WTC11 (cell line): ENCODE measurements at regions not wholly inside any gene's neighbourhood (a gene's known extent, or its start where the extent isn't known, plus 50 kb on each side); places are given as distances from the start of the nearest gene placed in this dataset.

Source experiments
- ATAC-seq: fragments of 200-7000 bp; cut with Tn5 transposase; 2 replicates; pipeline ENCODE4 v1.10.0; 2021; ENCODE audit warnings: mild to moderate bottlenecking, moderate library complexity
- CTCF ChIA-PET: fragments of 300-600 bp; sonication (Branson Sonifier 250); formaldehyde crosslinking; loops from one replicate; lab custom pipeline; 2021; ENCODE audit warnings: antibody characterized with exemption; lab: Charles Lee
- POLR2A ChIA-PET: fragments of 350-600 bp; sonication (Branson Sonifier 250); formaldehyde crosslinking; loops from one replicate; lab custom pipeline; 2021; ENCODE audit warnings: antibody characterized with exemption; lab: Charles Lee
- DNase-seq: peaks from one replicate; pipeline ENCODE4 v3.0.0; 2021; ENCODE audit warnings: low spot score
- H3K27ac Mint-ChIP-seq: 2 replicates; pipeline ENCODE4 v1.8.0; 2021; ENCODE audit warnings: mixed read lengths
- H3K27me3 Mint-ChIP-seq: 2 replicates; pipeline ENCODE4 v1.8.0; 2021; ENCODE audit warnings: low read depth, mild to moderate bottlenecking, moderate library complexity, mixed read lengths
- H3K36me3 Mint-ChIP-seq: 2 replicates; pipeline ENCODE4 v1.8.0; 2021; ENCODE audit warnings: mixed read lengths
- H3K4me1 Mint-ChIP-seq: 2 replicates; pipeline ENCODE4 v1.8.0; 2022; ENCODE audit warnings: mixed read lengths
- H3K4me3 Mint-ChIP-seq: 2 replicates; pipeline ENCODE4 v1.8.0; 2021; ENCODE audit warnings: mild to moderate bottlenecking, moderate library complexity, mixed read lengths
- H3K9me3 Mint-ChIP-seq: 2 replicates; pipeline ENCODE4 v1.8.0; 2021; ENCODE audit warnings: mixed read lengths
- ATF2 ChIP-seq: sonication (generic); formaldehyde crosslinking; IDR thresholded peaks from 2 replicates; pipeline ENCODE4 v1.8.1; 2022; ENCODE audit warnings: low read depth, missing genetic modification reagents, borderline replicate concordance
- CREB1 ChIP-seq: sonication (generic); formaldehyde crosslinking; IDR thresholded peaks from 2 replicates; pipeline ENCODE4 v1.8.0; 2023; ENCODE audit warnings: mild to moderate bottlenecking, missing genetic modification reagents
- E2F4 ChIP-seq: sonication (generic); formaldehyde crosslinking; IDR thresholded peaks from 2 replicates; pipeline ENCODE4 v1.8.1; 2022; ENCODE audit warnings: low read depth, mild to moderate bottlenecking, moderate library complexity, missing genetic modification reagents, borderline replicate concordance
- ELF4 ChIP-seq: sonication (generic); formaldehyde crosslinking; IDR thresholded peaks from 2 replicates; pipeline ENCODE4 v1.8.1; 2022; ENCODE audit warnings: low read depth, mild to moderate bottlenecking, moderate library complexity, missing genetic modification reagents
- MXD4 ChIP-seq: fragments of 250-450 bp; sonication (Bioruptor Pico); IDR thresholded peaks from 2 replicates; pipeline ENCODE4 v1.8.0; 2021; ENCODE audit warnings: mild to moderate bottlenecking, moderate library complexity, borderline replicate concordance
- NFATC4 ChIP-seq: fragments of 250-450 bp; sonication (Bioruptor Pico); IDR thresholded peaks from 2 replicates; pipeline ENCODE4 v1.9.0; 2021; ENCODE audit warnings: mild to moderate bottlenecking
- RELA ChIP-seq: sonication (generic); formaldehyde crosslinking; IDR thresholded peaks from 2 replicates; pipeline ENCODE4 v1.8.1; 2022; ENCODE audit warnings: missing genetic modification reagents, mild to moderate bottlenecking, borderline replicate concordance
- TP53 ChIP-seq: sonication (generic); formaldehyde crosslinking; IDR thresholded peaks from 2 replicates; pipeline ENCODE4 v1.8.1; 2023; ENCODE audit warnings: mild to moderate bottlenecking, missing genetic modification reagents
- ZNF232 ChIP-seq: sonication (generic); formaldehyde crosslinking; IDR thresholded peaks from 2 replicates; pipeline ENCODE4 v1.8.0; 2022; ENCODE audit warnings: mild to moderate bottlenecking, missing genetic modification reagents
- ZNF416 ChIP-seq: fragments of 250-450 bp; sonication (Bioruptor Pico); IDR thresholded peaks from 2 replicates; pipeline ENCODE4 v1.9.0; 2021; ENCODE audit warnings: mild to moderate bottlenecking, inconsistent platforms
- TF ChIP-seq, protein P1 (sequence below): sonication (generic); formaldehyde crosslinking; IDR thresholded peaks from 2 replicates; pipeline ENCODE4 v1.8.0; 2022; ENCODE audit warnings: mild to moderate bottlenecking, missing genetic modification reagents
- TF ChIP-seq, protein P2 (sequence below): sonication (generic); formaldehyde crosslinking; IDR thresholded peaks from 2 replicates; pipeline ENCODE4 v1.8.0; 2022; ENCODE audit warnings: mild to moderate bottlenecking, missing genetic modification reagents
- TF ChIP-seq, protein P3 (sequence below): sonication (generic); formaldehyde crosslinking; IDR thresholded peaks from 2 replicates; pipeline ENCODE4 v1.8.1; 2023; ENCODE audit warnings: mild to moderate bottlenecking, missing genetic modification reagents, borderline replicate concordance
- TF ChIP-seq, protein P4 (sequence below): sonication (generic); formaldehyde crosslinking; IDR thresholded peaks from 2 replicates; pipeline ENCODE4 v1.8.1; 2023; ENCODE audit warnings: mild to moderate bottlenecking, missing genetic modification reagents
- TF ChIP-seq, protein P5 (sequence below): sonication (generic); formaldehyde crosslinking; IDR thresholded peaks from 2 replicates; pipeline ENCODE4 v1.8.0; 2023; ENCODE audit warnings: mild to moderate bottlenecking, missing genetic modification reagents

DNA sequence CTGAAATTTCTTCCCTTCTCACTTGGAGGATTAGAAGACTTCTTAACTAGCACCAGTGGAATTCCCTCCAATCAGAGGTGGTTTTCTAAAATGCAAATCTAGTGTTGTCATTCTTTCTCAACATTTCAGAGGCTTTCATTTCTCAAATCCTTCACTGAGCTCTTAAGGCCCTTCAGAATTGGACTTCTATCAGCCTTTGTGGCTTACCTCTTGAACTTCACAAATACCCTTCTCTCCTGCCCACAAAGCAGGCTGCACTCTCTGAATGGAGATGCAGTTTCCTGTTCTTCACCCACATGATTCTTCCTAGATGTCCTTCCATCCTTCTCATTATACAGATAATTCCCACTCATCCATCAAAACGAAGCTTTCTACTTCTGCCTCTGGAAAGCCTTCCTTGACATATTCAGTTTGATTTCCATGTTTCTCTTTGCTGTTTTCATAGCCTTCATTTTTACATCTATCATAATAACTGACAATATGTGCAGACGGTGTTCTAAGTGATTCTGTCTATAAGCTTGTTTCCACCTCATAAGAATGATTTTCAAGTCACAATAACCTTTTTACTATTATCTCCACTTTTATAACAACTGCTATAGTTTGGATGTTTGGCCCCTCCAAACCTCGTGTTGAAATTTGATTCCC is 123.1 kb upstream of the GPR12 start (continued):
- TF ChIP-seq, protein P1, sequence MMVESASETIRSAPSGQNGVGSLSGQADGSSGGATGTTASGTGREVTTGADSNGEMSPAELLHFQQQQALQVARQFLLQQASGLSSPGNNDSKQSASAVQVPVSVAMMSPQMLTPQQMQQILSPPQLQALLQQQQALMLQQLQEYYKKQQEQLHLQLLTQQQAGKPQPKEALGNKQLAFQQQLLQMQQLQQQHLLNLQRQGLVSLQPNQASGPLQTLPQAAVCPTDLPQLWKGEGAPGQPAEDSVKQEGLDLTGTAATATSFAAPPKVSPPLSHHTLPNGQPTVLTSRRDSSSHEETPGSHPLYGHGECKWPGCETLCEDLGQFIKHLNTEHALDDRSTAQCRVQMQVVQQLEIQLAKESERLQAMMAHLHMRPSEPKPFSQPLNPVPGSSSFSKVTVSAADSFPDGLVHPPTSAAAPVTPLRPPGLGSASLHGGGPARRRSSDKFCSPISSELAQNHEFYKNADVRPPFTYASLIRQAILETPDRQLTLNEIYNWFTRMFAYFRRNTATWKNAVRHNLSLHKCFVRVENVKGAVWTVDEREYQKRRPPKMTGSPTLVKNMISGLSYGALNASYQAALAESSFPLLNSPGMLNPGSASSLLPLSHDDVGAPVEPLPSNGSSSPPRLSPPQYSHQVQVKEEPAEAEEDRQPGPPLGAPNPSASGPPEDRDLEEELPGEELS = no peak
- TF ChIP-seq ATF2 (CRISPR knock-in tag) (no peak), E2F4 (CRISPR knock-in tag) (no peak), CREB1 (CRISPR knock-in tag) (no peak)

- TF ChIP-seq TP53 (CRISPR knock-in tag) = no peak
- POLR2A ChIA-PET = no interaction called here
- H3K4me3 Mint-ChIP-seq = no peak overlapping the region
- H3K4me1 Mint-ChIP-seq = peaks cover 14% of the 10 kb centered on the region
- no peaks in the 10 kb centered on the region; the same call in 1 of the 2 replicates for H3K27me3 Mint-ChIP-seq
- peaks cover 26% of the 10 kb centered on the region for H3K9me3 Mint-ChIP-seq
- H3K36me3 Mint-ChIP-seq = peaks cover 6% of the 10 kb centered on the region
- H3K27ac Mint-ChIP-seq = no peak overlapping the region
- no peak for ATAC-seq
- CTCF ChIA-PET = interaction anchor here (3.3 kb wide), 1 partner anchor 10 kb away, joined by 10 read pairs; no protein-coding TSS in a partner anchor
- no peak for DNase-seq
Measured at GRCh38 chr13:26882731-26883130, 122.1 kb upstream of the GPR12 start.

DNA sequence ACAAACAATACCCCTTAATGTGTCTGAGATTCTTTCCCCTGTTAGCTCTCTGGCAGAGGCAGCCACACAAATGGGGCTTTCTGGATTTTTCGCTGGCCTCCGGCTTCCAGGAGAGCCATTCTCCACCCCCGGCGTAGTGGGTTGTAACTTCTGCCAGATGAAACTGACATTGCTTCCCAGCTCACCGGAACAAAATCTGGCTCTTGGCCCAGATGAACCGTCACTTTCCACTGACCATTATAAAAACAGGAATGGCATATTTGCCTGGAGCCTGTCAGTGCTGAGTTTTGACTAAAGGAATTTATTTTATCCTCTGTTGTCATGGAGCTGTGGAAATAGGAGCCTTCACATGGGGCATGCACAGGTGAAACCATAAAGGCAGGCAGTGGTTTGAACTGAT is 120.6 kb upstream of the GPR12 start:
- peaks cover 20% of the 10 kb centered on the region for H3K36me3 Mint-ChIP-seq
- peaks cover 37% of the 10 kb centered on the region for H3K9me3 Mint-ChIP-seq
- peaks cover 14% of the 10 kb centered on the region for H3K4me1 Mint-ChIP-seq
- POLR2A ChIA-PET = no interaction called here
- H3K27me3 Mint-ChIP-seq = no peaks in the 10 kb centered on the region
- H3K4me3 Mint-ChIP-seq = no peak overlapping the region
- ATAC-seq (no peak), DNase-seq (no peak)
- no peak overlapping the region for H3K27ac Mint-ChIP-seq
- CTCF ChIA-PET = interaction anchor here (1.7 kb wide), 1 partner anchor 8 kb away, joined by 15 read pairs; no protein-coding TSS in a partner anchor
- no peak for TF ChIP-seq ZNF416 (CRISPR knock-in tag)
- TF ChIP-seq, protein P1 = no peak
- TF ChIP-seq, protein P2, sequence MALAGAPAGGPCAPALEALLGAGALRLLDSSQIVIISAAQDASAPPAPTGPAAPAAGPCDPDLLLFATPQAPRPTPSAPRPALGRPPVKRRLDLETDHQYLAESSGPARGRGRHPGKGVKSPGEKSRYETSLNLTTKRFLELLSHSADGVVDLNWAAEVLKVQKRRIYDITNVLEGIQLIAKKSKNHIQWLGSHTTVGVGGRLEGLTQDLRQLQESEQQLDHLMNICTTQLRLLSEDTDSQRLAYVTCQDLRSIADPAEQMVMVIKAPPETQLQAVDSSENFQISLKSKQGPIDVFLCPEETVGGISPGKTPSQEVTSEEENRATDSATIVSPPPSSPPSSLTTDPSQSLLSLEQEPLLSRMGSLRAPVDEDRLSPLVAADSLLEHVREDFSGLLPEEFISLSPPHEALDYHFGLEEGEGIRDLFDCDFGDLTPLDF (CRISPR knock-in tag) = no peak
- TF ChIP-seq RELA (CRISPR knock-in tag) = no peak
- TF ChIP-seq, protein P3, sequence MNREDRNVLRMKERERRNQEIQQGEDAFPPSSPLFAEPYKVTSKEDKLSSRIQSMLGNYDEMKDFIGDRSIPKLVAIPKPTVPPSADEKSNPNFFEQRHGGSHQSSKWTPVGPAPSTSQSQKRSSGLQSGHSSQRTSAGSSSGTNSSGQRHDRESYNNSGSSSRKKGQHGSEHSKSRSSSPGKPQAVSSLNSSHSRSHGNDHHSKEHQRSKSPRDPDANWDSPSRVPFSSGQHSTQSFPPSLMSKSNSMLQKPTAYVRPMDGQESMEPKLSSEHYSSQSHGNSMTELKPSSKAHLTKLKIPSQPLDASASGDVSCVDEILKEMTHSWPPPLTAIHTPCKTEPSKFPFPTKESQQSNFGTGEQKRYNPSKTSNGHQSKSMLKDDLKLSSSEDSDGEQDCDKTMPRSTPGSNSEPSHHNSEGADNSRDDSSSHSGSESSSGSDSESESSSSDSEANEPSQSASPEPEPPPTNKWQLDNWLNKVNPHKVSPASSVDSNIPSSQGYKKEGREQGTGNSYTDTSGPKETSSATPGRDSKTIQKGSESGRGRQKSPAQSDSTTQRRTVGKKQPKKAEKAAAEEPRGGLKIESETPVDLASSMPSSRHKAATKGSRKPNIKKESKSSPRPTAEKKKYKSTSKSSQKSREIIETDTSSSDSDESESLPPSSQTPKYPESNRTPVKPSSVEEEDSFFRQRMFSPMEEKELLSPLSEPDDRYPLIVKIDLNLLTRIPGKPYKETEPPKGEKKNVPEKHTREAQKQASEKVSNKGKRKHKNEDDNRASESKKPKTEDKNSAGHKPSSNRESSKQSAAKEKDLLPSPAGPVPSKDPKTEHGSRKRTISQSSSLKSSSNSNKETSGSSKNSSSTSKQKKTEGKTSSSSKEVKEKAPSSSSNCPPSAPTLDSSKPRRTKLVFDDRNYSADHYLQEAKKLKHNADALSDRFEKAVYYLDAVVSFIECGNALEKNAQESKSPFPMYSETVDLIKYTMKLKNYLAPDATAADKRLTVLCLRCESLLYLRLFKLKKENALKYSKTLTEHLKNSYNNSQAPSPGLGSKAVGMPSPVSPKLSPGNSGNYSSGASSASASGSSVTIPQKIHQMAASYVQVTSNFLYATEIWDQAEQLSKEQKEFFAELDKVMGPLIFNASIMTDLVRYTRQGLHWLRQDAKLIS (CRISPR knock-in tag) = no peak
- TF ChIP-seq MXD4 (CRISPR knock-in tag) = no peak
- TF ChIP-seq, protein P4, sequence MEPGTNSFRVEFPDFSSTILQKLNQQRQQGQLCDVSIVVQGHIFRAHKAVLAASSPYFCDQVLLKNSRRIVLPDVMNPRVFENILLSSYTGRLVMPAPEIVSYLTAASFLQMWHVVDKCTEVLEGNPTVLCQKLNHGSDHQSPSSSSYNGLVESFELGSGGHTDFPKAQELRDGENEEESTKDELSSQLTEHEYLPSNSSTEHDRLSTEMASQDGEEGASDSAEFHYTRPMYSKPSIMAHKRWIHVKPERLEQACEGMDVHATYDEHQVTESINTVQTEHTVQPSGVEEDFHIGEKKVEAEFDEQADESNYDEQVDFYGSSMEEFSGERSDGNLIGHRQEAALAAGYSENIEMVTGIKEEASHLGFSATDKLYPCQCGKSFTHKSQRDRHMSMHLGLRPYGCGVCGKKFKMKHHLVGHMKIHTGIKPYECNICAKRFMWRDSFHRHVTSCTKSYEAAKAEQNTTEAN = no peak
- TF ChIP-seq ZNF232 = no peak
- no peak for TF ChIP-seq ELF4
- TF ChIP-seq, protein P5, sequence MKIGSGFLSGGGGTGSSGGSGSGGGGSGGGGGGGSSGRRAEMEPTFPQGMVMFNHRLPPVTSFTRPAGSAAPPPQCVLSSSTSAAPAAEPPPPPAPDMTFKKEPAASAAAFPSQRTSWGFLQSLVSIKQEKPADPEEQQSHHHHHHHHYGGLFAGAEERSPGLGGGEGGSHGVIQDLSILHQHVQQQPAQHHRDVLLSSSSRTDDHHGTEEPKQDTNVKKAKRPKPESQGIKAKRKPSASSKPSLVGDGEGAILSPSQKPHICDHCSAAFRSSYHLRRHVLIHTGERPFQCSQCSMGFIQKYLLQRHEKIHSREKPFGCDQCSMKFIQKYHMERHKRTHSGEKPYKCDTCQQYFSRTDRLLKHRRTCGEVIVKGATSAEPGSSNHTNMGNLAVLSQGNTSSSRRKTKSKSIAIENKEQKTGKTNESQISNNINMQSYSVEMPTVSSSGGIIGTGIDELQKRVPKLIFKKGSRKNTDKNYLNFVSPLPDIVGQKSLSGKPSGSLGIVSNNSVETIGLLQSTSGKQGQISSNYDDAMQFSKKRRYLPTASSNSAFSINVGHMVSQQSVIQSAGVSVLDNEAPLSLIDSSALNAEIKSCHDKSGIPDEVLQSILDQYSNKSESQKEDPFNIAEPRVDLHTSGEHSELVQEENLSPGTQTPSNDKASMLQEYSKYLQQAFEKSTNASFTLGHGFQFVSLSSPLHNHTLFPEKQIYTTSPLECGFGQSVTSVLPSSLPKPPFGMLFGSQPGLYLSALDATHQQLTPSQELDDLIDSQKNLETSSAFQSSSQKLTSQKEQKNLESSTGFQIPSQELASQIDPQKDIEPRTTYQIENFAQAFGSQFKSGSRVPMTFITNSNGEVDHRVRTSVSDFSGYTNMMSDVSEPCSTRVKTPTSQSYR (CRISPR knock-in tag) = no peak
- no peak for TF ChIP-seq TP53 (CRISPR knock-in tag)
- TF ChIP-seq NFATC4 (CRISPR knock-in tag) = no peak
